Activated CD4-positive, alpha-beta T cell treated with anti-CD3 and anti-CD28 coated beads for 4 hours (primary cell): ENCODE measurements at regions not wholly inside any gene's neighbourhood (a gene's known extent, or its start where the extent isn't known, plus 50 kb on each side); places are given as distances from the start of the nearest gene placed in this dataset.

ENCODE experiments used
- DNase-seq, 2 donors: peaks; one replicate each; pipeline ENCODE4 v3.0.0-alpha.2; 2020

GRCh38 chr2:12831016-12831415, 114.3 kb downstream of the TRIB2 start:
- no peak for DNase-seq

- DNase-seq: no peak
These were observed 117.5 kb downstream of the TRIB2 start for GRCh38 chr2:12834239-12834638.

GRCh38 chr2:12835733-12836132, 119.0 kb downstream of the TRIB2 start:
- DNase-seq: no peak

GRCh38 chr2:12839339-12839738, 122.6 kb downstream of the TRIB2 start:
- DNase-seq: no peak

GRCh38 chr2:12841021-12841420, 124.3 kb downstream of the TRIB2 start:
- no peak for DNase-seq

- no peak for DNase-seq
These were observed 126.2 kb downstream of the TRIB2 start for GRCh38 chr2:12842917-12843316.

- DNase-seq: no peak
These were observed 127.8 kb downstream of the TRIB2 start for GRCh38 chr2:12844511-12844910.

GRCh38 chr2:12847694-12848575, 131.2 kb downstream of the TRIB2 start:
- no peak for DNase-seq

GRCh38 chr2:12852135-12852534, 135.4 kb downstream of the TRIB2 start:
- no peak for DNase-seq

GRCh38 chr2:12854001-12854530, 137.3 kb downstream of the TRIB2 start:
- no peak for DNase-seq

GRCh38 chr2:12855508-12855907, 138.8 kb downstream of the TRIB2 start:
- no peak for DNase-seq

- peak; percentile 12 to 20 for DNase-seq
These were observed 140.3 kb downstream of the TRIB2 start for GRCh38 chr2:12856934-12857601.

- DNase-seq: no peak
These were observed 141.2 kb downstream of the TRIB2 start for GRCh38 chr2:12857891-12858290.

GRCh38 chr2:12858786-12859185, 142.1 kb downstream of the TRIB2 start:
- DNase-seq: no peak

GRCh38 chr2:12861344-12861930, 144.7 kb downstream of the TRIB2 start:
- DNase-seq: no peak

GRCh38 chr2:12862541-12862940, 145.8 kb downstream of the TRIB2 start:
- no peak for DNase-seq

GRCh38 chr2:12863937-12864336, 147.2 kb downstream of the TRIB2 start:
- DNase-seq: no peak

GRCh38 chr2:12867631-12868287, 151.0 kb downstream of the TRIB2 start:
- no peak for DNase-seq

GRCh38 chr2:12870692-12871091, 154.0 kb downstream of the TRIB2 start:
- no peak for DNase-seq

- no peak for DNase-seq
These were observed 155.1 kb downstream of the TRIB2 start for GRCh38 chr2:12871694-12872315.

GRCh38 chr2:12877761-12878160, 161.0 kb downstream of the TRIB2 start:
- DNase-seq: no peak

GRCh38 chr2:12879649-12880048, 162.9 kb downstream of the TRIB2 start:
- no peak for DNase-seq

- DNase-seq: no peak
These were observed 165.2 kb downstream of the TRIB2 start for GRCh38 chr2:12881952-12882351.
